Sigmoid colon (tissue), 6 donors: ENCODE measurements at regions not wholly inside any gene's neighbourhood (a gene's known extent, or its start where the extent isn't known, plus 50 kb on each side); places are given as distances from the start of the nearest gene placed in this dataset.

ENCODE experiments used
- DNase-seq: peaks from one replicate; pipeline ENCODE4 v3.0.0-alpha.2; 2019
- H3K27ac ChIP-seq, 4 donors: fragments of 200-600 bp; sonication (generic); one replicate each; pipeline ENCODE4 v1.5.1; 2016 to 2019; ENCODE audit warnings: mild to moderate bottlenecking in 1 of 4
- H3K27me3 ChIP-seq, 3 donors: fragments of 200-600 bp; sonication (generic); one replicate each; pipeline ENCODE4 v1.5.1; 2019; ENCODE audit warnings: mild to moderate bottlenecking in 1 of 3
- H3K36me3 ChIP-seq, 4 donors: fragments of 200-600 bp; sonication (generic); one replicate each; pipeline ENCODE4 v1.5.1; 2016 to 2019
- H3K4me1 ChIP-seq, 4 donors: fragments of 200-600 bp; sonication (generic); one replicate each; pipeline ENCODE4 v1.5.1; 2017 to 2019
- H3K4me3 ChIP-seq, 4 donors: fragments of 200-600 bp; sonication (generic); one replicate each; pipeline ENCODE4 v1.5.1; 2017 to 2019; ENCODE audit warnings: mild to moderate bottlenecking in 2 of 4, moderate library complexity in 1 of 4
- H3K9me3 ChIP-seq, 4 donors: fragments of 200-600 bp in 3 of 4; sonication (generic) in 3 of 4; one replicate each; pipeline versions ENCODE4 v1.5.1 to v1.6.1; 2013 to 2019
- EP300 ChIP-seq, 4 donors: sonication (generic); formaldehyde crosslinking; IDR thresholded peaks; one replicate each; pipeline ENCODE4 v1.6.1; 2017; ENCODE audit warnings: antibody characterized with exemption in 4 of 4
- POLR2A ChIP-seq, 2 donors: fragments of 450-650 bp; IDR thresholded peaks; one replicate each; pipeline ENCODE4 v1.6.1; 2016; ENCODE audit warnings: antibody characterized with exemption in 2 of 2, mild to moderate bottlenecking in 2 of 2, moderate library complexity in 2 of 2
- POLR2AphosphoS5 ChIP-seq, 4 donors: sonication (generic); formaldehyde crosslinking; IDR thresholded peaks; one replicate each; pipeline ENCODE4 v1.6.1; 2017; ENCODE audit warnings: antibody characterized with exemption in 4 of 4
- WGBS, 2 donors: extraction: QIAGEN DNeasy Blood & Tissue Kit; methylation state at CpG; one replicate each; pipeline ENCODE4 v1.1.7; 2013; 5-methylcytosine and 5-hydroxymethylcytosine counted together
- intact Hi-C: fragments of 100-400 bp; cut with DNase I; formaldehyde crosslinking; loops from one replicate; pipeline ENCODE4 v1.15.1; 2023
- TF ChIP-seq, protein P1 (sequence below), 4 experiments: fragments of 450-650 bp in 3 of 4; fragments of 200-600 bp in 1 of 4; IDR thresholded peaks; one replicate each; pipeline ENCODE4 v1.5.1; 2016 to 2019; ENCODE audit warnings: antibody characterized with exemption in 4 of 4, mild to moderate bottlenecking in 3 of 4, moderate library complexity in 2 of 4
- donor health status: healthy with polysubstance abuse.
- donor health status: healthy.

DNA sequence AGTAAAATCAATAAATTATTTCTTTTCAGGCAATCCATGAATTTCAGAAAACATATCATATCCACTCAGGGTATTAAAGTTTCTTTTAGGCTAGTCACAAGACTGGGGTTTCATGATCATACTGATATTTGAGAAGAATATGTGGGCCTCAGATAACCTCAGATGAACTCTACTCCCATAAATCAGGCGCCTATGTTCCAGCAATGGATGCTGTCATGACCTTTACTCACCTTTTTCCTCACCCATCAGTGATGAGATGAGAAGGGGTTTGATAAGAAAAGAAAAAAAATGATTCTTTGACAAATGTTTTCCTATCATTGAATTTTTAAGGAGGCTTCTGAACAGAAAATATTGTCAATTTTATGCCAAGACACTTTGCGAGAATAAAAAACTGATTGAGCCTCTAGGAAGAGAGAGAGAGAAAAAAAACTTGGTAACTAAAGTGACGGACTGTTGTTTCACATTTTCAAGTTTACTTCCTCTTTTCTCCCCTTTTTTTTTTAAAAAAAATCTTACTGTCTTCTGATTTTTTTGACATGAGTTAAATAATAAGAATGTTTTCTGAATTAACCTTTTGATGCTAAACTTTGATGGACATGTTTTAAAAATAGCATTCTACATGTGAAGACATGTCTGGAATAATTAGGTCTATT lies 309.1 kb upstream of the MAP2 start:
- no peaks in the 10 kb centered on the region for H3K9me3 ChIP-seq
- TF ChIP-seq, protein P1, sequence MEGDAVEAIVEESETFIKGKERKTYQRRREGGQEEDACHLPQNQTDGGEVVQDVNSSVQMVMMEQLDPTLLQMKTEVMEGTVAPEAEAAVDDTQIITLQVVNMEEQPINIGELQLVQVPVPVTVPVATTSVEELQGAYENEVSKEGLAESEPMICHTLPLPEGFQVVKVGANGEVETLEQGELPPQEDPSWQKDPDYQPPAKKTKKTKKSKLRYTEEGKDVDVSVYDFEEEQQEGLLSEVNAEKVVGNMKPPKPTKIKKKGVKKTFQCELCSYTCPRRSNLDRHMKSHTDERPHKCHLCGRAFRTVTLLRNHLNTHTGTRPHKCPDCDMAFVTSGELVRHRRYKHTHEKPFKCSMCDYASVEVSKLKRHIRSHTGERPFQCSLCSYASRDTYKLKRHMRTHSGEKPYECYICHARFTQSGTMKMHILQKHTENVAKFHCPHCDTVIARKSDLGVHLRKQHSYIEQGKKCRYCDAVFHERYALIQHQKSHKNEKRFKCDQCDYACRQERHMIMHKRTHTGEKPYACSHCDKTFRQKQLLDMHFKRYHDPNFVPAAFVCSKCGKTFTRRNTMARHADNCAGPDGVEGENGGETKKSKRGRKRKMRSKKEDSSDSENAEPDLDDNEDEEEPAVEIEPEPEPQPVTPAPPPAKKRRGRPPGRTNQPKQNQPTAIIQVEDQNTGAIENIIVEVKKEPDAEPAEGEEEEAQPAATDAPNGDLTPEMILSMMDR (IDR thresholded peaks at IDR 0.05), result no peak
- no peak for TF ChIP-seq POLR2A (IDR thresholded peaks at IDR 0.05)
- no peak for TF ChIP-seq POLR2AphosphoS5 (IDR thresholded peaks at IDR 0.05)
- TF ChIP-seq EP300 (IDR thresholded peaks at IDR 0.05), result no peak
- no peaks in the 10 kb centered on the region for H3K27me3 ChIP-seq
- H3K4me3 ChIP-seq, result no peak overlapping the region
- WGBS, 2 donors, result 46 to 51% methylated on average over 3 of the region's 3 CpGs
- intact Hi-C loops, result no loop called here
- no peaks in the 10 kb centered on the region for H3K36me3 ChIP-seq
- no peaks in the 10 kb centered on the region for H3K4me1 ChIP-seq
- DNase-seq, result no peak
- H3K27ac ChIP-seq, result no peak overlapping the region

DNA sequence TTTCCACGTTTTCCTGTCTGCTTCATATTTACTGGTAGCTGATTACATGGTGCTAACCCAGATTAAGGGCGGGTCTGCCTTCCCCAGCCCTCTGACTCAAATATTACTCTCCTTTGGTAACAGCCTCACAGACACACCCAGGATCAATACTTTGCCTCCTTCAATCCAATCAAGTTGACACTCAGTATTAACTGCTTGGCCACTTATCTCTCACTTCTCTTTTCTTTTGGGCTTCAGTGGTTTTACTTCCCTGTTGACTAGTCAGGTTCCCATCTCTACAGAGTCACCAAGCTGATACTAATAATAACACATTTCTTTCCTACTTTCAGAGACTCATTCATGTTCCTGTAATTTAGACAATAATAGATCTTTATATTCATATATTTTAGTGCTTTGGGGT lies 302.2 kb upstream of the MAP2 start:
- Histone ChIP-seq H3K4me1 (no peaks in the 10 kb centered on the region), H3K27me3 (no peaks in the 10 kb centered on the region), H3K4me3 (no peak overlapping the region), H3K36me3 (no peaks in the 10 kb centered on the region), H3K9me3 (no peaks in the 10 kb centered on the region), H3K27ac (no peak overlapping the region)
- no peak for TF ChIP-seq EP300 (IDR thresholded peaks at IDR 0.05)
- no peak for TF ChIP-seq POLR2AphosphoS5 (IDR thresholded peaks at IDR 0.05)
- TF ChIP-seq POLR2A (IDR thresholded peaks at IDR 0.05), result no peak
- TF ChIP-seq, protein P1 (IDR thresholded peaks at IDR 0.05), result no peak
- intact Hi-C loops, result no loop called here
- WGBS, 2 donors, result 60 to 85% methylated on average over 2 of the region's 2 CpGs
- no peak for DNase-seq

DNA sequence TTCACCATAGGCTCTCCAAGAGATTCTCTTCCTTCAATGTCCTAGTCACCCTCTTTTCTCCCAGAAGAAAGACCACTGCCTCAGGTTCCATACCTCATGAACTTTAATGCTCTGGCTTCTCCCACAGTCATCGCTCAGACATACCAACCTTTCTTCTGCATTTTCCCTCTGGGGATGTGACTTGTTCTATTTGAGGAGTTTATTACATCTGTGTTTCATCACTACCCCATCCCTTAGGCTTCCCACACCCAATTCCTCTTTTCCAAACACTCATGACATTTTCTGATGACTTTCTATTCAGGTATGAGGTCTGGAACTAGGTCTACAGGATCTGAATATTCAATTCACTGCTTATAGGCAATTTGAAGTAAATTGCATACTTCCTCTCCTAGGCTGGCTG lies 298.6 kb upstream of the MAP2 start:
- intact Hi-C loops, result no loop called here
- Histone ChIP-seq H3K27me3 (no peaks in the 10 kb centered on the region), H3K9me3 (no peaks in the 10 kb centered on the region), H3K4me3 (no peak overlapping the region), H3K4me1 (no peaks in the 10 kb centered on the region), H3K27ac (no peak overlapping the region), H3K36me3 (no peaks in the 10 kb centered on the region)
- DNase-seq, result no peak
- WGBS, 2 donors, result 79 to 92% methylated on average over 1 of the region's 1 CpG
- TF ChIP-seq POLR2A (IDR thresholded peaks at IDR 0.05), result no peak
- TF ChIP-seq, protein P1 (IDR thresholded peaks at IDR 0.05), result no peak
- TF ChIP-seq POLR2AphosphoS5 (IDR thresholded peaks at IDR 0.05), result no peak
- no peak for TF ChIP-seq EP300 (IDR thresholded peaks at IDR 0.05)

DNA sequence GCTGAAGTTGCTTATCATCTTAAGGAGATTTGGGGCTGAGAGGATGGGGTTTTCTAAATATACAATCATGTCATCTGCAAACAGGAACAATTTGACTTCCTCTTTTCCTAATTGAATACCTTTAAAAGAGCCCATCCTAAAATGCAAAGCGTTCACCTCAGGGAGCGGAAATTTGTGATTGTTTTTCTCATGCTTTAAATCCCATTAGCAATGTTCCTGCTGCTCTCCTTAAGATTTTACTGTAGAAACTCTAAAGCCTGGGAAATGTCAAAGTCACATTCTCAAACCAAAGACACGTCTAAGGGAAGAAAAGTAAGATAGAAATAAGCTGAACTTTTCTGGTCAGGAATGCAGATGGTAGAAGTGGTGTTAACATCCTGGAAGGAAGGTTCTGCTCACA lies 285.8 kb upstream of the MAP2 start:
- WGBS, 2 donors, result 65 to 69% methylated on average over 3 of the region's 3 CpGs
- Histone ChIP-seq H3K27ac (no peak overlapping the region), H3K36me3 (no peaks in the 10 kb centered on the region), H3K9me3 (no peaks in the 10 kb centered on the region), H3K27me3 (no peaks in the 10 kb centered on the region), H3K4me3 (no peak overlapping the region), H3K4me1 (no peaks in the 10 kb centered on the region)
- no peak for DNase-seq
- intact Hi-C loops, result no loop called here
- no peak for TF ChIP-seq POLR2AphosphoS5 (IDR thresholded peaks at IDR 0.05)

DNA sequence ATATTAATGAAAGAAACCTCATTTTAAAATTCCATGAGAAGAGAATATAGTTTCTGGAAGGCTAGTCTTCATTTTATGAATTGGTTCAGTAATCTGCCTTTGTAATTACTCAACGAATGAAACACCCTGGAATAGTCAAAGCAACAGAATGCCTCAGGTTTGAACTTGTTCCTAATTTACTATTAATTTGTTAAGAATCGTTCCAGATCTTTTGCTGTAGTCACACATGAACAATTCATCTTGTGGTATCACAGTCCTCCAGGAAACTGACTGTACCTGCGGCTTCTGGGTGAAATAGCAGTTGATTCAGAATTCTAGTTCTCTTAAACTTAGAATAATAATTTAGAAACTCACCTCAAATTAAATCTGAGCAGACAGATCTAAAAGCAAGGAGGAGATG lies 282.7 kb upstream of the MAP2 start:
- H3K27me3 ChIP-seq, result no peaks in the 10 kb centered on the region
- no peak for DNase-seq
- no peak overlapping the region for H3K27ac ChIP-seq
- no peaks in the 10 kb centered on the region for H3K4me1 ChIP-seq
- 75 to 78% methylated on average over 3 of the region's 3 CpGs for WGBS, 2 donors
- no peaks in the 10 kb centered on the region for H3K36me3 ChIP-seq
- TF ChIP-seq POLR2AphosphoS5 (IDR thresholded peaks at IDR 0.05), result no peak
- TF ChIP-seq EP300 (IDR thresholded peaks at IDR 0.05), result no peak
- TF ChIP-seq POLR2A (IDR thresholded peaks at IDR 0.05), result no peak
- TF ChIP-seq, protein P1 (IDR thresholded peaks at IDR 0.05), result no peak
- no peaks in the 10 kb centered on the region for H3K9me3 ChIP-seq
- no peak overlapping the region for H3K4me3 ChIP-seq
- intact Hi-C loops, result no loop called here
